Heart left ventricle (tissue), 16 donors: ENCODE measurements at regions not wholly inside any gene's neighbourhood (a gene's known extent, or its start where the extent isn't known, plus 50 kb on each side); places are given as distances from the start of the nearest gene placed in this dataset.

Source experiments
- ATAC-seq, 4 donors: fragments of 200-7000 bp; cut with Tn5 transposase; one replicate each; pipeline ENCODE4 v1.9.1; 2020 to 2022; ENCODE audit warnings: moderate library complexity in 4 of 4, mild to moderate bottlenecking in 3 of 4, moderate number of reproducible peaks in 1 of 4
- DNase-seq, 5 donors: peaks; one replicate each; pipeline ENCODE4 v3.0.0-alpha.2; 2020
- H3K27ac ChIP-seq, 12 donors: fragments of 200-600 bp; sonication (generic) in 4 of 12; one replicate each; pipeline versions ENCODE4 v1.5.0 to v1.8.0; 2016 to 2022; ENCODE audit warnings: mild to moderate bottlenecking in 2 of 12
- H3K27me3 ChIP-seq, 9 donors: fragments of 200-600 bp; sonication (generic) in 2 of 9; one replicate each; pipeline versions ENCODE4 v1.5.1 to v1.8.0; 2016 to 2022; ENCODE audit warnings: mild to moderate bottlenecking in 3 of 9
- H3K36me3 ChIP-seq, 9 donors: fragments of 200-600 bp; sonication (generic) in 2 of 9; one replicate each; pipeline versions ENCODE4 v1.5.0 to v1.8.0; 2018 to 2022; ENCODE audit warnings: mild to moderate bottlenecking in 2 of 9
- H3K4me1 ChIP-seq, 12 donors: fragments of 200-600 bp; sonication (generic) in 4 of 12; one replicate each; pipeline versions ENCODE4 v1.5.0 to v1.8.0; 2016 to 2022; ENCODE audit warnings: mild to moderate bottlenecking in 3 of 12
- H3K4me3 ChIP-seq, 12 donors: fragments of 200-600 bp; sonication (generic) in 4 of 12; one replicate each; pipeline versions ENCODE4 v1.5.0 to v1.8.0; 2017 to 2022; ENCODE audit warnings: mild to moderate bottlenecking in 9 of 12, moderate library complexity in 4 of 12
- H3K9me3 ChIP-seq, 12 donors: fragments of 200-600 bp; sonication (generic) in 4 of 12; one replicate each; pipeline versions ENCODE4 v1.5.0 to v1.8.0; 2016 to 2022; ENCODE audit warnings: mild to moderate bottlenecking in 1 of 12
- POLR2A ChIP-seq, 2 donors: fragments of 450-650 bp; IDR thresholded peaks; one replicate each; pipeline ENCODE4 v1.6.1; 2017; ENCODE audit warnings: antibody characterized with exemption in 2 of 2, mild to moderate bottlenecking in 2 of 2, moderate library complexity in 2 of 2
- WGBS, 4 donors: extraction: QIAGEN DNeasy Blood & Tissue Kit in 2 of 4; methylation state at CpG; one replicate each; pipeline versions ENCODE4 v1.1.5 to v1.1.7; 2013 to 2018; 5-methylcytosine and 5-hydroxymethylcytosine counted together
- intact Hi-C, 10 donors: fragments of 100-400 bp; cut with DNase I; formaldehyde crosslinking; loops; one replicate each; pipeline versions ENCODE4 v1.11.1 to v1.14.2; 2022
- TF ChIP-seq, protein P1 (sequence below), 12 donors: fragments of 200-600 bp; sonication (generic) in 4 of 12; IDR thresholded peaks; one replicate each; pipeline versions ENCODE4 v1.5.0 to v1.8.0; 2018 to 2022; ENCODE audit warnings: antibody characterized with exemption in 12 of 12, mild to moderate bottlenecking in 5 of 12
- donor health status: ischemic (EF 13 %, LVEDD 7.1; RV severe dilation, severe dysfunction).
- donor health status: healthy with polysubstance abuse.
- donor health status: DM: no; HTN: yes; CAD: no.
- donor health status: DM: no; HTN: no; CAD: no.
- donor health status: ischemic (EF 25% LVEDD 6.9; RV normal size, moderate dysfunction).
- donor health status: ischemic (EF 25% LVEDD 5.7; RV mildly dilated, moderate dysfunction).
- donor health status: healthy.
- donor health status: DM: yes; HTN: yes; CAD: no.
- donor health status: ischemic (EF 35%, LVEDD 5.7; RV mildly dilated, moderate dysfunction).
- donor health status: nonischemic (EF 11% LVEDD 7.7; RV severe dilation, severe dysfunction).
- donor health status: DM: yes; HTN: yes; CAD: no.
- donor health status: PGD.
- donor health status: ischemic (EF 29% LVEDD 5.4; RV normal size, mild dysfunction).
- donor health status: nonischemic (EF 23%, LVEDD 6.1; RV moderate dilation, normal function).

DNA sequence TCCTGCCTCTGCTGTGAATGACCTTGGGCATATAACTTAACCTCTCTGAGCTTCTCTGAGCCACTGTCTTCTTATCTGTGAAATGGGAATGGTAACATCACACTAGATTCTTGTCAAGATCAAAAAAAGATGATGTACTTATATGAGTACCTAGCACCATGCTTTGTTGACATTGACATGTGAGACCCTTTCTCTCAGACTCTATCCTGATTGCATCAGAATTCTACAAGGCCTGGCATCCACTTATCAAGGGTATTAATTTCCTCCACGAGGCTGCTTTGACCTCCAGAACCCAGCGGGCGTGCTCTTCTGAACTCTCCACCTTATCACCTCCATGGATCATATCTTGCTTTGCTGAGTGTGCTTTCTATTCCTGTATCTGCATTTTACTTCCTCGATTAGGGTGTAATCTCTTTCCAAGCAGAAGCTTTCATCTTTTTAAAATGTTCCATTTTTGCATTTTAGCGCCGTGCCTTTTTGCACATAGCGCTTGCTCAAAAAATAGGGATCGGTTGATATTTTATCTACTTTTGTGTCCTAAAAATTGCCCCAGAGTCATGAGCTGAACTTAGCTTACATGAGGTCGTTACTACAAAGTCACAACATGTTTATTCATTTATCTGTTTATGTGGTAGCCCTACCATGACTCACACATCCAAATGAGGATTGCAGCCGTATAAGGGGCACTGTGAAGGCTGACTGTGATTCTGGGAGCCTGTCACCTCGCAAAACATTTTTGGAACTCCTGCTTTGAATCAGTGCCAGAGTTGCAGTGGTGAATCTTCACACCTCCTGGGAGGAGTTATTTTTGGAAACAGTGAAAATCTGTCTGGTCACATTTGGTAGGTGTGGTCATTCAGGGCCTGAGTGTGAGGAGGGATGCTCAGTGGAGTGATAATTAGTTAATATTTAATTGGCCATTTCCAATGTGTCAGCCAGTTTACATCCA lies 63.2 kb downstream of the IER5 start:
- H3K27ac ChIP-seq, result peak overlapping the region; percentile 87 to 97 (median 94)
- peaks cover 14 to 56% (median 29%) of the 10 kb centered on the region in 12 donors for H3K4me1 ChIP-seq
- peaks cover 0 to 3% (median 0%) of the 10 kb centered on the region in 12 donors for H3K9me3 ChIP-seq
- DNase-seq, result peak in 4 of 5 donors; percentile 72 to 78 (median 73)
- TF ChIP-seq, protein P1, sequence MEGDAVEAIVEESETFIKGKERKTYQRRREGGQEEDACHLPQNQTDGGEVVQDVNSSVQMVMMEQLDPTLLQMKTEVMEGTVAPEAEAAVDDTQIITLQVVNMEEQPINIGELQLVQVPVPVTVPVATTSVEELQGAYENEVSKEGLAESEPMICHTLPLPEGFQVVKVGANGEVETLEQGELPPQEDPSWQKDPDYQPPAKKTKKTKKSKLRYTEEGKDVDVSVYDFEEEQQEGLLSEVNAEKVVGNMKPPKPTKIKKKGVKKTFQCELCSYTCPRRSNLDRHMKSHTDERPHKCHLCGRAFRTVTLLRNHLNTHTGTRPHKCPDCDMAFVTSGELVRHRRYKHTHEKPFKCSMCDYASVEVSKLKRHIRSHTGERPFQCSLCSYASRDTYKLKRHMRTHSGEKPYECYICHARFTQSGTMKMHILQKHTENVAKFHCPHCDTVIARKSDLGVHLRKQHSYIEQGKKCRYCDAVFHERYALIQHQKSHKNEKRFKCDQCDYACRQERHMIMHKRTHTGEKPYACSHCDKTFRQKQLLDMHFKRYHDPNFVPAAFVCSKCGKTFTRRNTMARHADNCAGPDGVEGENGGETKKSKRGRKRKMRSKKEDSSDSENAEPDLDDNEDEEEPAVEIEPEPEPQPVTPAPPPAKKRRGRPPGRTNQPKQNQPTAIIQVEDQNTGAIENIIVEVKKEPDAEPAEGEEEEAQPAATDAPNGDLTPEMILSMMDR (IDR thresholded peaks at IDR 0.05), result no peak
- TF ChIP-seq POLR2A (IDR thresholded peaks at IDR 0.05), result no peak
- H3K4me3 ChIP-seq, result no peak overlapping the region
- no peaks in the 10 kb centered on the region for H3K36me3 ChIP-seq
- intact Hi-C loops, result loop anchor here in 4 of 10 donors (2.0 to 10.0 kb wide), 4 partner anchors 63 to 627 kb away; partner anchors contain the start of genes IER5 (in 2 of the 4) and STX6 (in 2 of the 4)
- 32 to 43% (median 37%) methylated on average over 11 of the region's 11 CpGs for WGBS, 4 donors
- no peaks in the 10 kb centered on the region for H3K27me3 ChIP-seq
- ATAC-seq, result peak; percentile 67 to 81 (median 76)

GRCh38 chr1:181152892-181153633 lies 64.6 kb downstream of the IER5 start:
- WGBS, 4 donors, result 2 to 4% (median 3%) methylated on average over 16 of the region's 16 CpGs
- H3K36me3 ChIP-seq, result no peaks in the 10 kb centered on the region
- DNase-seq (peak; percentile 89 to 96 (median 91)), ATAC-seq (peak; percentile 94 to 97 (median 96))
- H3K4me3 ChIP-seq, result peak overlapping the region in 2 of 12 donors; percentile 5 to 7
- H3K27ac ChIP-seq, result peak overlapping the region; percentile 87 to 97 (median 94)
- intact Hi-C loops, result loop anchor here in 4 of 10 donors (2.0 to 10.0 kb wide), 4 partner anchors 64 to 628 kb away; partner anchors contain the start of genes IER5 (in 2 of the 4) and STX6 (in 2 of the 4)
- H3K27me3 ChIP-seq, result no peaks in the 10 kb centered on the region
- TF ChIP-seq, protein P1 (IDR thresholded peaks at IDR 0.05), result peak in 11 of 12 donors; percentile 27 to 68 (median 45)
- TF ChIP-seq POLR2A (IDR thresholded peaks at IDR 0.05), result peak in 1 of 2 donors; percentile 46
- peaks cover 0 to 3% (median 0%) of the 10 kb centered on the region in 12 donors for H3K9me3 ChIP-seq
- H3K4me1 ChIP-seq, result peaks cover 14 to 56% (median 27%) of the 10 kb centered on the region in 12 donors

GRCh38 chr1:181153634-181153961 lies 65.1 kb downstream of the IER5 start:
- H3K36me3 ChIP-seq, result no peaks in the 10 kb centered on the region
- H3K4me3 ChIP-seq, result no peak overlapping the region
- peaks cover 14 to 54% (median 27%) of the 10 kb centered on the region in 12 donors for H3K4me1 ChIP-seq
- whole genome bisulfite sequencing, 4 donors, result 53 to 68% (median 60%) methylated on average over 2 of the region's 2 CpGs
- no peaks in the 10 kb centered on the region for H3K27me3 ChIP-seq
- ATAC-seq, result no peak
- intact Hi-C loops, result loop anchor here in 4 of 10 donors (2.0 to 10.0 kb wide), 4 partner anchors 65 to 629 kb away; partner anchors contain the start of genes IER5 (in 2 of the 4) and STX6 (in 2 of the 4)
- H3K27ac ChIP-seq, result peak overlapping the region; percentile 87 to 97 (median 93)
- TF ChIP-seq, protein P1 (IDR thresholded peaks at IDR 0.05), result no peak
- no peak for DNase-seq
- peaks cover 0 to 3% (median 0%) of the 10 kb centered on the region in 12 donors for H3K9me3 ChIP-seq
